ENCODE measurements at regions not wholly inside any gene's neighbourhood (a gene's known extent, or its start where the extent isn't known, plus 50 kb on each side); places are given as distances from the start of the nearest gene placed in this dataset.

GRCh38 chr11:26942356-26942755 is 51.6 kb upstream of the FIBIN start:
- H3K4me2 ChIP-seq (ENCODE audit: low read length), result no peak overlapping the region
- no peak overlapping the region for H3K4me3 ChIP-seq (ENCODE audit: low read length)
- H3K36me3 ChIP-seq (replicated peaks; ENCODE audit: low read depth, low read length), result no peaks in the 10 kb centered on the region
- no peak overlapping the region for H3K27ac ChIP-seq (ENCODE audit: low read length)
- no peaks in the 10 kb centered on the region for H4K20me1 ChIP-seq (ENCODE audit: insufficient read depth, low read length)
- peaks cover 11% of the 10 kb centered on the region for H3K4me1 ChIP-seq (ENCODE audit: low read length)
- H2AFZ ChIP-seq (ENCODE audit: low read depth, low read length), result no peak overlapping the region
- H3K27me3 ChIP-seq (ENCODE audit: low read depth, low read length), result no peaks in the 10 kb centered on the region
- no peak overlapping the region for H3K9ac ChIP-seq (ENCODE audit: low read length)
- H3K79me2 ChIP-seq (ENCODE audit: low read length), result no peaks in the 10 kb centered on the region
- H3K9me3 ChIP-seq (ENCODE audit: insufficient read depth, low read length), result no peaks in the 10 kb centered on the region
- TF ChIP-seq EZH2phosphoT487 (IDR thresholded peaks at IDR 0.05; ENCODE audit: low read depth) (no peak), CTCF (IDR thresholded peaks at IDR 0.05; ENCODE audit: low read depth, low read length) (no peak)

GRCh38 chr11:26943636-26944035 is 50.3 kb upstream of the FIBIN start:
- H3K4me3 ChIP-seq (ENCODE audit: low read length), result no peak overlapping the region
- H3K27ac ChIP-seq (ENCODE audit: low read length), result no peak overlapping the region
- no peak overlapping the region for H3K9ac ChIP-seq (ENCODE audit: low read length)
- no peaks in the 10 kb centered on the region for H3K36me3 ChIP-seq (replicated peaks; ENCODE audit: low read depth, low read length)
- no peak for TF ChIP-seq CTCF (IDR thresholded peaks at IDR 0.05; ENCODE audit: low read depth, low read length)
- no peak for TF ChIP-seq EZH2phosphoT487 (IDR thresholded peaks at IDR 0.05; ENCODE audit: low read depth)
- no peaks in the 10 kb centered on the region for H3K27me3 ChIP-seq (ENCODE audit: low read depth, low read length)
- H3K79me2 ChIP-seq (ENCODE audit: low read length), result no peaks in the 10 kb centered on the region
- no peak overlapping the region for H3K4me2 ChIP-seq (ENCODE audit: low read length)
- no peaks in the 10 kb centered on the region for H4K20me1 ChIP-seq (ENCODE audit: insufficient read depth, low read length)
- peaks cover 20% of the 10 kb centered on the region for H3K4me1 ChIP-seq (ENCODE audit: low read length)
- no peaks in the 10 kb centered on the region for H3K9me3 ChIP-seq (ENCODE audit: insufficient read depth, low read length)
- H2AFZ ChIP-seq (ENCODE audit: low read depth, low read length), result no peak overlapping the region
